Astrocyte (in vitro differentiated cells and primary cell): ENCODE measurements at regions not wholly inside any gene's neighbourhood (a gene's known extent, or its start where the extent isn't known, plus 50 kb on each side); places are given as distances from the start of the nearest gene placed in this dataset.

Experiments
- DNase-seq: peaks from one replicate; pipeline ENCODE4 v3.0.0-alpha.2; 2010; ENCODE audit warnings: low read depth
- FAIRE-seq: peaks from 2 replicates; lab custom pipeline; 2011; peaks lifted over from hg19 to GRCh38; lab: Jason Lieb, UNC
- H2AFZ ChIP-seq: 2 replicates; pipeline ENCODE4 v1.6.0; 2012; ENCODE audit warnings: low read depth, low read length, inconsistent platforms
- H3K27ac ChIP-seq: 2 replicates; pipeline ENCODE4 v1.5.1; 2011; ENCODE audit warnings: low read depth, low read length, inconsistent platforms
- H3K27me3 ChIP-seq: 2 replicates; pipeline ENCODE4 v1.6.0; 2011; ENCODE audit warnings: low read length, inconsistent platforms; ENCODE audit not compliant: insufficient read depth
- H3K36me3 ChIP-seq: 2 replicates; pipeline ENCODE4 v1.5.1; 2011; ENCODE audit warnings: low read length, inconsistent platforms; ENCODE audit not compliant: insufficient read depth
- H3K4me1 ChIP-seq: 2 replicates; pipeline ENCODE4 v1.5.1; 2011; ENCODE audit warnings: low read length, inconsistent platforms; ENCODE audit not compliant: insufficient read depth
- H3K4me2 ChIP-seq: 2 replicates; pipeline ENCODE4 v1.6.0; 2012; ENCODE audit warnings: low read length, inconsistent platforms
- H3K4me3 ChIP-seq: 2 replicates; pipeline ENCODE4 v1.5.1; 2011; ENCODE audit warnings: low read depth, mild to moderate bottlenecking, low read length, inconsistent platforms; ENCODE audit not compliant: insufficient read depth
- H3K79me2 ChIP-seq: 2 replicates; pipeline ENCODE4 v1.6.0; 2012; ENCODE audit warnings: mild to moderate bottlenecking, low read length, inconsistent platforms; ENCODE audit not compliant: insufficient read depth
- H3K9ac ChIP-seq: 2 replicates; pipeline ENCODE4 v1.6.0; 2012; ENCODE audit warnings: mild to moderate bottlenecking, low read length, inconsistent platforms
- H3K9me3 ChIP-seq: 2 replicates; pipeline ENCODE4 v1.5.1; 2012; ENCODE audit warnings: low read depth, mild to moderate bottlenecking, low read length, inconsistent platforms; ENCODE audit not compliant: insufficient read depth
- H4K20me1 ChIP-seq: 2 replicates; pipeline ENCODE4 v1.6.0; 2012; ENCODE audit warnings: low read length, inconsistent platforms; ENCODE audit not compliant: insufficient read depth
- H3K27ac Mint-ChIP-seq: one replicate; pipeline ENCODE4 v1.8.0; 2021; ENCODE audit warnings: mild to moderate bottlenecking, mixed read lengths; ENCODE audit not compliant: unreplicated experiment
- H3K27me3 Mint-ChIP-seq: one replicate; pipeline ENCODE4 v1.8.0; 2021; ENCODE audit warnings: low read depth, mixed read lengths; ENCODE audit not compliant: unreplicated experiment
- H3K36me3 Mint-ChIP-seq: one replicate; pipeline ENCODE4 v1.8.0; 2021; ENCODE audit warnings: low read depth, mixed read lengths; ENCODE audit not compliant: unreplicated experiment
- H3K4me1 Mint-ChIP-seq: one replicate; pipeline ENCODE4 v1.8.0; 2021; ENCODE audit warnings: low read depth, mixed read lengths; ENCODE audit not compliant: unreplicated experiment
- H3K4me3 Mint-ChIP-seq: one replicate; pipeline ENCODE4 v1.8.0; 2021; ENCODE audit warnings: mild to moderate bottlenecking, moderate library complexity, mixed read lengths; ENCODE audit not compliant: unreplicated experiment
- H3K9me3 Mint-ChIP-seq: one replicate; pipeline ENCODE4 v1.8.0; 2021; ENCODE audit warnings: mild to moderate bottlenecking, mixed read lengths; ENCODE audit not compliant: unreplicated experiment
- CTCF ChIP-seq: IDR thresholded peaks from 2 replicates; pipeline ENCODE4 v1.5.1; 2011; ENCODE audit warnings: low read depth, mild to moderate bottlenecking, inconsistent platforms, low read length, moderate library complexity; ENCODE audit not compliant: insufficient read depth
- EZH2 ChIP-seq: IDR thresholded peaks from 2 replicates; pipeline ENCODE4 v1.6.1; 2012; ENCODE audit warnings: mild to moderate bottlenecking, low read length, inconsistent platforms; ENCODE audit not compliant: insufficient read depth

GRCh38 chr1:87269921-87270320 is 58.8 kb upstream of the LMO4 start:
- DNase-seq (no peak), FAIRE-seq (no peak)
- no peaks in the 10 kb centered on the region for H4K20me1 ChIP-seq
- no peaks in the 10 kb centered on the region for H3K79me2 ChIP-seq
- no peak for TF ChIP-seq CTCF
- no peak for TF ChIP-seq EZH2
- no peak overlapping the region for H2AFZ ChIP-seq
- no peaks in the 10 kb centered on the region for H3K9me3 ChIP-seq
- Mint-ChIP-seq H3K27ac (no peak overlapping the region), H3K4me3 (no peak overlapping the region), H3K36me3 (no peaks in the 10 kb centered on the region), H3K27me3 (peaks cover 3% of the 10 kb centered on the region), H3K4me1 (peaks cover 4% of the 10 kb centered on the region), H3K9me3 (no peaks in the 10 kb centered on the region)
- H3K4me1 ChIP-seq, result no peaks in the 10 kb centered on the region
- no peak overlapping the region for H3K27ac ChIP-seq
- no peak overlapping the region for H3K4me2 ChIP-seq
- H3K36me3 ChIP-seq, result no peaks in the 10 kb centered on the region
- H3K4me3 ChIP-seq, result no peak overlapping the region
- H3K27me3 ChIP-seq, result no peaks in the 10 kb centered on the region
- H3K9ac ChIP-seq, result no peak overlapping the region

GRCh38 chr1:87273291-87273690 is 55.4 kb upstream of the LMO4 start:
- no peak for DNase-seq
- no peak overlapping the region for H3K4me3 ChIP-seq
- H3K4me1 ChIP-seq, result no peaks in the 10 kb centered on the region
- H3K27me3 ChIP-seq, result no peaks in the 10 kb centered on the region
- H2AFZ ChIP-seq, result no peak overlapping the region
- FAIRE-seq, result no peak
- no peaks in the 10 kb centered on the region for H3K79me2 ChIP-seq
- no peak overlapping the region for H3K9ac ChIP-seq
- H3K27ac ChIP-seq, result no peak overlapping the region
- no peaks in the 10 kb centered on the region for H3K36me3 ChIP-seq
- TF ChIP-seq EZH2 (no peak), CTCF (no peak)
- H3K27me3 Mint-ChIP-seq, result no peaks in the 10 kb centered on the region
- no peaks in the 10 kb centered on the region for H3K9me3 Mint-ChIP-seq
- H4K20me1 ChIP-seq, result no peaks in the 10 kb centered on the region
- H3K36me3 Mint-ChIP-seq, result no peaks in the 10 kb centered on the region
- no peak overlapping the region for H3K4me2 ChIP-seq
- H3K4me3 Mint-ChIP-seq, result no peak overlapping the region
- H3K27ac Mint-ChIP-seq, result no peak overlapping the region
- peaks cover 7% of the 10 kb centered on the region for H3K4me1 Mint-ChIP-seq
- H3K9me3 ChIP-seq, result no peaks in the 10 kb centered on the region

GRCh38 chr1:87274851-87275250 is 53.8 kb upstream of the LMO4 start:
- no peak for TF ChIP-seq EZH2
- TF ChIP-seq CTCF, result no peak
- Histone ChIP-seq H3K9me3 (no peaks in the 10 kb centered on the region), H3K9ac (no peak overlapping the region), H3K4me2 (no peak overlapping the region), H3K27ac (no peak overlapping the region), H3K4me1 (peaks cover 6% of the 10 kb centered on the region), H3K27me3 (no peaks in the 10 kb centered on the region), H3K79me2 (no peaks in the 10 kb centered on the region), H4K20me1 (no peaks in the 10 kb centered on the region), H2AFZ (no peak overlapping the region), H3K4me3 (no peak overlapping the region), H3K36me3 (no peaks in the 10 kb centered on the region)
- Mint-ChIP-seq H3K36me3 (no peaks in the 10 kb centered on the region), H3K4me1 (peaks cover 21% of the 10 kb centered on the region), H3K27ac (peak overlapping the region; percentile 53), H3K9me3 (no peaks in the 10 kb centered on the region), H3K27me3 (no peaks in the 10 kb centered on the region), H3K4me3 (no peak overlapping the region)
- DNase-seq (no peak), FAIRE-seq (no peak)
